ENCODE measurements at regions not wholly inside any gene's neighbourhood (a gene's known extent, or its start where the extent isn't known, plus 50 kb on each side); places are given as distances from the start of the nearest gene placed in this dataset.

DNA sequence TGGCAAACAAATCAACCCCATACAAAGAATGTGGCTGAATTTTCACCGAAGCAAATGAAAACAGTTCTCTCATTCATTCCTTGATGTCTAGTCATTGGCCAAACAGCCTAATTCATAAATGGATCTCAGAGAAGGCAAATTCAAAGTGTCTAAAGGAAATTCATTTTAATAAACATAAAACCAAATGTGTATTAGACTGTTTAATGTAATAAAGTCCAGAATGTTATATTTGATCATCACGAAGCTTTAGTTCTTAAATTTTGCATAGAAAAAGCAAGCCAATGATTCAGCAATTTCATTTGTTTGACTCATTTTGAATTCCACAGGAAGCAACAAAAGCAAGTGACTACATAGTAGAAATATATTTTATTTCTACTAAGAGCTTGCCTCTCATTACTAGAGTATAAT lies 379.2 kb upstream of the ADAMTS5 start:
- no peak for TF ChIP-seq EZH2 (IDR thresholded peaks at IDR 0.05; ENCODE audit: low read depth, unreplicated experiment)
- Histone ChIP-seq H4K20me1 (replicated peaks; ENCODE audit: insufficient read depth) (no peaks in the 10 kb centered on the region), H3K4me1 (ENCODE audit: insufficient read depth) (no peaks in the 10 kb centered on the region), H2AFZ (no peak overlapping the region), H3K79me2 (replicated peaks; ENCODE audit: insufficient read depth) (no peaks in the 10 kb centered on the region), H3K36me3 (ENCODE audit: insufficient read depth) (no peaks in the 10 kb centered on the region), H3K27ac (ENCODE audit: low read depth) (no peak overlapping the region), H3F3A (replicated peaks; ENCODE audit: low read depth) (no peaks in the 10 kb centered on the region), H3K9me2 (ENCODE audit: insufficient read depth) (no peaks in the 10 kb centered on the region), H3K27me3 (ENCODE audit: insufficient read depth) (no peaks in the 10 kb centered on the region), H3K4me2 (no peak overlapping the region), H3K4me3 (no peak overlapping the region)
- Mint-ChIP-seq H3K4me3 (no peak overlapping the region), H3K9me3 (no peaks in the 10 kb centered on the region; the same call in 2 of the 3 replicates), H3K27me3 (ENCODE audit: insufficient read depth, low read depth, poor library complexity) (no peaks in the 10 kb centered on the region), H3K36me3 (ENCODE audit: low read depth) (no peaks in the 10 kb centered on the region), H3K27ac (no peak overlapping the region), H3K4me1 (no peaks in the 10 kb centered on the region)
- ATAC-seq (no peak), DNase-seq (ENCODE audit: low spot score) (no peak)

DNA sequence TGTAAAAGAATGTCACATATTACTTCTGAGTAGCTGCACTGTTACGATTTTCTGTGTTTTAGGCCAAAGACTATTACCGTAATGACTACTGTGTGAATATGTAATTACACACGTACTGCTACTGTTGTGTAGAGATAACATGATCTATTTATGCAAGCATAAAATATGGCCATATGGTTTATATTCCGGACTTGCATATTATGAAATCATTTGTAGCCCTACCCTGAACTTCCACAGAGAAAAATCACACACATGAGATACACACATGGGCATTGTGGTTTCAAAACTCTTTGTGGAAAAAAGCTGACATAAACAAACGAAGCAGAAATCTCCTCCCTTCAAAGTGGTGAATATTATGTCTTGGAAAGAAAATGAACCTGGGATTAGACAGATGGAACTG lies 373.0 kb upstream of the ADAMTS5 start:
- H3K36me3 Mint-ChIP-seq (ENCODE audit: low read depth) = peaks cover 4% of the 10 kb centered on the region; the same call in 1 of the 3 replicates
- H3K27ac Mint-ChIP-seq = no peak overlapping the region
- Histone ChIP-seq H3F3A (replicated peaks; ENCODE audit: low read depth) (no peaks in the 10 kb centered on the region), H3K4me1 (ENCODE audit: insufficient read depth) (no peaks in the 10 kb centered on the region), H3K9me2 (ENCODE audit: insufficient read depth) (no peaks in the 10 kb centered on the region), H3K4me2 (no peak overlapping the region), H4K20me1 (replicated peaks; ENCODE audit: insufficient read depth) (no peaks in the 10 kb centered on the region), H3K27ac (ENCODE audit: low read depth) (no peak overlapping the region), H3K36me3 (ENCODE audit: insufficient read depth) (no peaks in the 10 kb centered on the region), H3K79me2 (replicated peaks; ENCODE audit: insufficient read depth) (no peaks in the 10 kb centered on the region), H2AFZ (no peak overlapping the region), H3K27me3 (ENCODE audit: insufficient read depth) (no peaks in the 10 kb centered on the region), H3K4me3 (no peak overlapping the region)
- no peaks in the 10 kb centered on the region for H3K4me1 Mint-ChIP-seq
- H3K27me3 Mint-ChIP-seq (ENCODE audit: insufficient read depth, low read depth, poor library complexity) = peaks cover 2% of the 10 kb centered on the region
- DNase-seq (ENCODE audit: low spot score) = no peak
- ATAC-seq = no peak
- H3K4me3 Mint-ChIP-seq = no peak overlapping the region
- H3K9me3 Mint-ChIP-seq = no peaks in the 10 kb centered on the region; the same call in 1 of the 3 replicates
- TF ChIP-seq EZH2 (IDR thresholded peaks at IDR 0.05; ENCODE audit: low read depth, unreplicated experiment) = no peak
- TF ChIP-seq STAT1 (IDR thresholded peaks at IDR 0.05; ENCODE audit: unreplicated experiment) = no peak
- TF ChIP-seq, protein P1, sequence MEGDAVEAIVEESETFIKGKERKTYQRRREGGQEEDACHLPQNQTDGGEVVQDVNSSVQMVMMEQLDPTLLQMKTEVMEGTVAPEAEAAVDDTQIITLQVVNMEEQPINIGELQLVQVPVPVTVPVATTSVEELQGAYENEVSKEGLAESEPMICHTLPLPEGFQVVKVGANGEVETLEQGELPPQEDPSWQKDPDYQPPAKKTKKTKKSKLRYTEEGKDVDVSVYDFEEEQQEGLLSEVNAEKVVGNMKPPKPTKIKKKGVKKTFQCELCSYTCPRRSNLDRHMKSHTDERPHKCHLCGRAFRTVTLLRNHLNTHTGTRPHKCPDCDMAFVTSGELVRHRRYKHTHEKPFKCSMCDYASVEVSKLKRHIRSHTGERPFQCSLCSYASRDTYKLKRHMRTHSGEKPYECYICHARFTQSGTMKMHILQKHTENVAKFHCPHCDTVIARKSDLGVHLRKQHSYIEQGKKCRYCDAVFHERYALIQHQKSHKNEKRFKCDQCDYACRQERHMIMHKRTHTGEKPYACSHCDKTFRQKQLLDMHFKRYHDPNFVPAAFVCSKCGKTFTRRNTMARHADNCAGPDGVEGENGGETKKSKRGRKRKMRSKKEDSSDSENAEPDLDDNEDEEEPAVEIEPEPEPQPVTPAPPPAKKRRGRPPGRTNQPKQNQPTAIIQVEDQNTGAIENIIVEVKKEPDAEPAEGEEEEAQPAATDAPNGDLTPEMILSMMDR (conservative IDR thresholded peaks at IDR 0.05; ENCODE audit: low read depth in 2 of 2) = no peak
- TF ChIP-seq EZH2phosphoT487 (IDR thresholded peaks at IDR 0.05; ENCODE audit: unreplicated experiment) = no peak
- no peak for TF ChIP-seq ZNF114 (CRISPR knock-in tag; IDR thresholded peaks at IDR 0.05)
- TF ChIP-seq ZNF331 (CRISPR knock-in tag; IDR thresholded peaks at IDR 0.05; ENCODE audit: low read depth) = no peak
- TF ChIP-seq, protein P2, sequence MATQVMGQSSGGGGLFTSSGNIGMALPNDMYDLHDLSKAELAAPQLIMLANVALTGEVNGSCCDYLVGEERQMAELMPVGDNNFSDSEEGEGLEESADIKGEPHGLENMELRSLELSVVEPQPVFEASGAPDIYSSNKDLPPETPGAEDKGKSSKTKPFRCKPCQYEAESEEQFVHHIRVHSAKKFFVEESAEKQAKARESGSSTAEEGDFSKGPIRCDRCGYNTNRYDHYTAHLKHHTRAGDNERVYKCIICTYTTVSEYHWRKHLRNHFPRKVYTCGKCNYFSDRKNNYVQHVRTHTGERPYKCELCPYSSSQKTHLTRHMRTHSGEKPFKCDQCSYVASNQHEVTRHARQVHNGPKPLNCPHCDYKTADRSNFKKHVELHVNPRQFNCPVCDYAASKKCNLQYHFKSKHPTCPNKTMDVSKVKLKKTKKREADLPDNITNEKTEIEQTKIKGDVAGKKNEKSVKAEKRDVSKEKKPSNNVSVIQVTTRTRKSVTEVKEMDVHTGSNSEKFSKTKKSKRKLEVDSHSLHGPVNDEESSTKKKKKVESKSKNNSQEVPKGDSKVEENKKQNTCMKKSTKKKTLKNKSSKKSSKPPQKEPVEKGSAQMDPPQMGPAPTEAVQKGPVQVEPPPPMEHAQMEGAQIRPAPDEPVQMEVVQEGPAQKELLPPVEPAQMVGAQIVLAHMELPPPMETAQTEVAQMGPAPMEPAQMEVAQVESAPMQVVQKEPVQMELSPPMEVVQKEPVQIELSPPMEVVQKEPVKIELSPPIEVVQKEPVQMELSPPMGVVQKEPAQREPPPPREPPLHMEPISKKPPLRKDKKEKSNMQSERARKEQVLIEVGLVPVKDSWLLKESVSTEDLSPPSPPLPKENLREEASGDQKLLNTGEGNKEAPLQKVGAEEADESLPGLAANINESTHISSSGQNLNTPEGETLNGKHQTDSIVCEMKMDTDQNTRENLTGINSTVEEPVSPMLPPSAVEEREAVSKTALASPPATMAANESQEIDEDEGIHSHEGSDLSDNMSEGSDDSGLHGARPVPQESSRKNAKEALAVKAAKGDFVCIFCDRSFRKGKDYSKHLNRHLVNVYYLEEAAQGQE (IDR thresholded peaks at IDR 0.05; ENCODE audit: unreplicated experiment) = no peak
- no peak for TF ChIP-seq JUNB (IDR thresholded peaks at IDR 0.05; ENCODE audit: unreplicated experiment)
- TF ChIP-seq NANOG (IDR thresholded peaks at IDR 0.05; ENCODE audit: borderline replicate concordance) = no peak
- TF ChIP-seq, protein P3, sequence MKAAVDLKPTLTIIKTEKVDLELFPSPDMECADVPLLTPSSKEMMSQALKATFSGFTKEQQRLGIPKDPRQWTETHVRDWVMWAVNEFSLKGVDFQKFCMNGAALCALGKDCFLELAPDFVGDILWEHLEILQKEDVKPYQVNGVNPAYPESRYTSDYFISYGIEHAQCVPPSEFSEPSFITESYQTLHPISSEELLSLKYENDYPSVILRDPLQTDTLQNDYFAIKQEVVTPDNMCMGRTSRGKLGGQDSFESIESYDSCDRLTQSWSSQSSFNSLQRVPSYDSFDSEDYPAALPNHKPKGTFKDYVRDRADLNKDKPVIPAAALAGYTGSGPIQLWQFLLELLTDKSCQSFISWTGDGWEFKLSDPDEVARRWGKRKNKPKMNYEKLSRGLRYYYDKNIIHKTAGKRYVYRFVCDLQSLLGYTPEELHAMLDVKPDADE (IDR thresholded peaks at IDR 0.05) = no peak

All from GM23338 (cell line).